ENCODE measurements at regions not wholly inside any gene's neighbourhood (a gene's known extent, or its start where the extent isn't known, plus 50 kb on each side); places are given as distances from the start of the nearest gene placed in this dataset.

- no peaks in the 10 kb centered on the region for H3K36me3 ChIP-seq (ENCODE audit: insufficient read depth, low read length)
- no peak overlapping the region for H3K9ac ChIP-seq (ENCODE audit: low read depth, low read length)
- no peak overlapping the region for H3K27ac ChIP-seq (ENCODE audit: low read depth, low read length)
- no peaks in the 10 kb centered on the region for H3K9me3 ChIP-seq (ENCODE audit: insufficient read depth, low read depth, low read length)
- no peaks in the 10 kb centered on the region for H3K4me1 ChIP-seq (ENCODE audit: insufficient read depth, low read length)
- WGBS = 81% methylated on average over 7 of the region's 7 CpGs
- no peaks in the 10 kb centered on the region for H3K27me3 ChIP-seq (ENCODE audit: insufficient read depth, low read length)
- no peak overlapping the region for H3K4me3 ChIP-seq (ENCODE audit: low read length)
Measured at GRCh38 chr19:31402529-31403316, 53.5 kb upstream of the TSHZ3 start.

- no peaks in the 10 kb centered on the region for H3K27me3 ChIP-seq (ENCODE audit: insufficient read depth, low read length)
- no peaks in the 10 kb centered on the region for H3K36me3 ChIP-seq (ENCODE audit: insufficient read depth, low read length)
- no peak overlapping the region for H3K4me3 ChIP-seq (ENCODE audit: low read length)
- H3K9ac ChIP-seq (ENCODE audit: low read depth, low read length) = no peak overlapping the region
- peaks cover 9% of the 10 kb centered on the region for H3K4me1 ChIP-seq (ENCODE audit: insufficient read depth, low read length)
- H3K27ac ChIP-seq (ENCODE audit: low read depth, low read length) = no peak overlapping the region
- over 99% methylated on average over 4 of the region's 4 CpGs for WGBS
- H3K9me3 ChIP-seq (ENCODE audit: insufficient read depth, low read depth, low read length) = no peaks in the 10 kb centered on the region
Measured at GRCh38 chr19:31406106-31406505, 56.9 kb upstream of the TSHZ3 start.

DNA sequence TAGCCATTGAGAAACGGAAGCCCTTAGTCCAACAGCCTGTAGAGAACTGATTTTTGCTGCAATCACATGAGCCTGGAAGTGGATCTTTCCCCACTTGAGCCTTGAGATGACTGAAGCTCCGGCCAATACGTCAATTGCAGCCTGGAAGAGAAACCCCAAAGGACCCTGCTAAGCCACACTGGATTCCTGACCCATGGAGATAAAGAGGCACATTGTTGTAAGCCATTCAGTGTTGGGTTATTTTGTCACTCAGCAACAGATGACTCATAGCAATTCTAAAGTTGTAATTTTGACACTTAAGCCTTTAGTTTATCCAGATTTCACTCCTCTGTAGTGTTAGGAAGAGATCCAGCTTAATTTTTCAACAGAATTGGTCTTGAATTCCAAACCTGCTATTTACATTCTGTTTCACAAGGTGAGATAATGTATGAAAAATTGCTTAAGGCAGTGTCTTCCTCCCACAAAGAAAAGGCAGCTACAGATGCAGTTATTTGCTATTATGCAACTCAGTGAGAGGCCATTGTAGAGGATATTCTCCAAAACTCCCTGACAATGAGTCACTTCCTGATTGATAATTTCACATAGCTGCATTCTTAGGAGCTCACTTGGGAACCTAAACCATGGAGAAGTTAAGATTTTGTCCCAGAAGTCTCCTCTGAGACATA is 59.4 kb upstream of the TSHZ3 start:
- H3K4me1 ChIP-seq (ENCODE audit: insufficient read depth, low read length) = peaks cover 9% of the 10 kb centered on the region
- WGBS = 86% methylated on average over 3 of the region's 3 CpGs
- no peak overlapping the region for H3K4me3 ChIP-seq (ENCODE audit: low read length)
- no peaks in the 10 kb centered on the region for H3K27me3 ChIP-seq (ENCODE audit: insufficient read depth, low read length)
- peak overlapping the region; percentile 62 for H3K27ac ChIP-seq (ENCODE audit: low read depth, low read length)
- H3K9me3 ChIP-seq (ENCODE audit: insufficient read depth, low read depth, low read length) = no peaks in the 10 kb centered on the region
- H3K36me3 ChIP-seq (ENCODE audit: insufficient read depth, low read length) = no peaks in the 10 kb centered on the region
- H3K9ac ChIP-seq (ENCODE audit: low read depth, low read length) = no peak overlapping the region

- no peaks in the 10 kb centered on the region for H3K27me3 ChIP-seq (ENCODE audit: insufficient read depth, low read length)
- H3K9ac ChIP-seq (ENCODE audit: low read depth, low read length) = no peak overlapping the region
- no peak overlapping the region for H3K27ac ChIP-seq (ENCODE audit: low read depth, low read length)
- no peaks in the 10 kb centered on the region for H3K9me3 ChIP-seq (ENCODE audit: insufficient read depth, low read depth, low read length)
- H3K4me3 ChIP-seq (ENCODE audit: low read length) = no peak overlapping the region
- no peaks in the 10 kb centered on the region for H3K36me3 ChIP-seq (ENCODE audit: insufficient read depth, low read length)
- peaks cover 27% of the 10 kb centered on the region for H3K4me1 ChIP-seq (ENCODE audit: insufficient read depth, low read length)
- WGBS = 78% methylated on average over 7 of the region's 8 CpGs
Measured at GRCh38 chr19:31413353-31413752, 64.1 kb upstream of the TSHZ3 start.

DNA sequence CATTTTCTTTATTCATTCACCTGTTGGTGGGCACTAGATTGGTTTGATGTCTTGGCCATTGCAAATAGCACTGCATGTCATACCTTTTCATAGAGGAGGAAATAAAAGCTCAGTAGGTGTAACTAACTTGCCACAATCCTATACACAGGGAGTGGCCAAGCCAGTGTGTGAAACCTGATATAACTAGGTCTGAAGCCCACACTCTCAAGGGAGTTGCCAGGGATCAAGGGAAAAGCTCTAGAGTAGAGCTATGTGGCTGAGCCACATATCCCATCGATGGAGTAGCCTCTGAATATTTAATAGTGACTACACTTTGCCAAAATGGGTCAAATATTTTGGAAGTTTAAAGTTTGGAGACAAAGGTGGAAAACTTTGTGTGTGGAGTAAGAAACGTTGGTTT is 66.1 kb upstream of the TSHZ3 start:
- no peak overlapping the region for H3K4me3 ChIP-seq (ENCODE audit: low read length)
- no peak overlapping the region for H3K9ac ChIP-seq (ENCODE audit: low read depth, low read length)
- H3K27me3 ChIP-seq (ENCODE audit: insufficient read depth, low read length) = no peaks in the 10 kb centered on the region
- H3K27ac ChIP-seq (ENCODE audit: low read depth, low read length) = no peak overlapping the region
- H3K4me1 ChIP-seq (ENCODE audit: insufficient read depth, low read length) = peaks cover 36% of the 10 kb centered on the region
- no peaks in the 10 kb centered on the region for H3K36me3 ChIP-seq (ENCODE audit: insufficient read depth, low read length)
- 96% methylated on average over 2 of the region's 2 CpGs for WGBS
- H3K9me3 ChIP-seq (ENCODE audit: insufficient read depth, low read depth, low read length) = no peaks in the 10 kb centered on the region

- no peaks in the 10 kb centered on the region for H3K36me3 ChIP-seq (ENCODE audit: insufficient read depth, low read length)
- peaks cover 48% of the 10 kb centered on the region for H3K4me1 ChIP-seq (ENCODE audit: insufficient read depth, low read length)
- no peak overlapping the region for H3K27ac ChIP-seq (ENCODE audit: low read depth, low read length)
- WGBS = 84% methylated on average over 2 of the region's 2 CpGs
- no peak overlapping the region for H3K4me3 ChIP-seq (ENCODE audit: low read length)
- H3K9me3 ChIP-seq (ENCODE audit: insufficient read depth, low read depth, low read length) = no peaks in the 10 kb centered on the region
- H3K27me3 ChIP-seq (ENCODE audit: insufficient read depth, low read length) = no peaks in the 10 kb centered on the region
- no peak overlapping the region for H3K9ac ChIP-seq (ENCODE audit: low read depth, low read length)
Measured at GRCh38 chr19:31416548-31416947, 67.3 kb upstream of the TSHZ3 start.

DNA sequence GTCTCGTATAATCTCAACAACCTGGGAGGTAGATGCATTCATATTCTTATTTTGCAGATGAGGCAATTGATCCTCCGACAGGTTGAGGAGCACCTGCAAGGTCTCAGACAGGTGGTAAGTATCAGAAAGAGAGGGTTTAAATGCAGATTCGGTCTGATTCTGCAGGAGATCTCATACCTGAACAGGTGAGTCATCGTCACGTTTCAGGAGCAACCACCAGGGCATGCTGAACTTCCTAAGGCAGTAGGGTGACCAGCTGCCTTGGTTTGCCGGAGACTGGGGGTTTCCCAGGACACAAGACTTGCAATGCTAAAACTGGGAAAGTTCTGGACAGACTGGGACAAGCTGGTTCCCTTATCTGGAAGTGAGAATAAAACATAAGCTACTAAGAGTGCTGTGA is 68.8 kb upstream of the TSHZ3 start:
- Histone ChIP-seq H3K4me1 (ENCODE audit: insufficient read depth, low read length) (peaks cover 60% of the 10 kb centered on the region), H3K27me3 (ENCODE audit: insufficient read depth, low read length) (no peaks in the 10 kb centered on the region)
- WGBS = 48% methylated on average over 6 of the region's 6 CpGs

DNA sequence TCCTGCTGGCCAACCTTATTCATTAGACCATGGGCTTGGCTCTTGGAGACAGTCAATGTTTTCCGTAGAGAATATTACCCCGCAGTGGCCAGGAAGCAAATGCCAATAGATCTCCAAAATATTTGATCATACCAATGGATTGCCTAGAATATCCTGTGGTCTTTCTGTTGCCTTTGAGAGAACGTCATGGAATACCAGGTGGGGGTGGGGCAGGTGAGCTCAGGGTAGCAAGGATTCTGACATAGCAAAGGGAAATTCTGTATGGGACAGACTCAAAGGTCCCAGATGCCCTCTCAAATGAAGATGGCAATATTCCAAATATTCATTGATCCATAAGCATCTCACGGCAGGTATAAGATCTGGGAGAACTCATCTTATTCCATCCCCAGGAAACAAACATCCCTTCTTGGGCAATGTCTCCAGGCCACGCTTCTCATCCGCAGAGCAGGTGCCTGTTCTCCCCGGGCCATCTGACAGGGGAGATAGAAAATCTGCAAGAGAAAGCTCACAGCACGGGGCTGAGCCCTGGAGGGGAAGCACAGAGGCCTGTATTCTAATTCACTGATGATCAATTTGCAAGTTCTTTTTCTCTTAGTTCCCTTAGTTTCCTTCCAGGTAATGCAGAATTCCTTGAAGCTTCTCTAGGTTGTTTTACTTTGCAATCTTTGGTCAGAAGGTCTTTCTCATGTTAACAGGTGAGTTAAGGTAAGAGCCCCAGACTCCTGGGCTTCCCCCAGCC is 69.6 kb upstream of the TSHZ3 start:
- no peaks in the 10 kb centered on the region for H3K36me3 ChIP-seq (ENCODE audit: insufficient read depth, low read length)
- H3K9me3 ChIP-seq (ENCODE audit: insufficient read depth, low read depth, low read length) = no peaks in the 10 kb centered on the region
- no peaks in the 10 kb centered on the region for H3K27me3 ChIP-seq (ENCODE audit: insufficient read depth, low read length)
- H3K4me1 ChIP-seq (ENCODE audit: insufficient read depth, low read length) = peaks cover 60% of the 10 kb centered on the region
- peak overlapping the region; percentile 81 for H3K9ac ChIP-seq (ENCODE audit: low read depth, low read length)
- peak overlapping the region; percentile 98 for H3K27ac ChIP-seq (ENCODE audit: low read depth, low read length)
- WGBS = 10% methylated on average over 8 of the region's 8 CpGs
- H3K4me3 ChIP-seq (ENCODE audit: low read length) = peak overlapping the region; percentile 12; the same call in 1 of the 2 replicates

More for the DNA sequence above, 68.8 kb upstream of the TSHZ3 start:
- Histone ChIP-seq H3K36me3 (ENCODE audit: insufficient read depth, low read length) (no peaks in the 10 kb centered on the region), H3K27ac (ENCODE audit: low read depth, low read length) (peak overlapping the region; percentile 98), H3K9me3 (ENCODE audit: insufficient read depth, low read depth, low read length) (no peaks in the 10 kb centered on the region), H3K4me3 (ENCODE audit: low read length) (peak overlapping the region; percentile 12; the same call in 1 of the 2 replicates), H3K9ac (ENCODE audit: low read depth, low read length) (peak overlapping the region; percentile 56)

DNA sequence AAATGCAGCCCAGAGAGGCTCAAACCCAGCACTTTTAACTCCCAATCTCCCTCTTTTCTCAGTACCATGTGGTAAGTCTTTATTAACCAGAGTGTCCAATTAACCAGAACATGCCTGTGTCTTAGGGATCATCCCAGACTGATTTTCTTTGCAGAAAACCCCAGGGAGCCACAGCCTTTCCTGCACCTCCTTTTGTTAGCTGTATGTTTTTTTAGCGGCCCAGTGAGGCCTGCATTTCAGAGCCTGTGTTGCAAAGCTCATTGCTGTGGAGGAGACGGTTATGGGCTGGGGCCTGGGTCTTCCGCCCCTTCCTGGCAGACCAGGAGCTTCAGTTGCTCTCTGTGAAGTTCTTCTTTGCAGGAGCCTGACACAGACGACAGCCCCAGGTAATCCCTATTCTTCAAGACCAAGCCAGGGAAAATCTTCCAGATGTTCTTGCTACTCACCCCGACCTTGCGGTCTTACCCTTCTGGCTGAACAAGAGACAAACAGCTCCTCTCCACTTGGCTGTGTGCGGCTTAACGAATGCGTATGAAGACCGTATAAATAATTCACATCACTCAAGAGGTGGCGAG is 70.7 kb upstream of the TSHZ3 start:
- H3K4me3 ChIP-seq (ENCODE audit: low read length) = peak overlapping the region; percentile 17; the same call in 1 of the 2 replicates
- no peaks in the 10 kb centered on the region for H3K36me3 ChIP-seq (ENCODE audit: insufficient read depth, low read length)
- H3K27me3 ChIP-seq (ENCODE audit: insufficient read depth, low read length) = no peaks in the 10 kb centered on the region
- H3K27ac ChIP-seq (ENCODE audit: low read depth, low read length) = peak overlapping the region; percentile 98
- peaks cover 68% of the 10 kb centered on the region for H3K4me1 ChIP-seq (ENCODE audit: insufficient read depth, low read length)
- peak overlapping the region; percentile 81 for H3K9ac ChIP-seq (ENCODE audit: low read depth, low read length)
- no peaks in the 10 kb centered on the region for H3K9me3 ChIP-seq (ENCODE audit: insufficient read depth, low read depth, low read length)
- WGBS = 53% methylated on average over 11 of the region's 11 CpGs

DNA sequence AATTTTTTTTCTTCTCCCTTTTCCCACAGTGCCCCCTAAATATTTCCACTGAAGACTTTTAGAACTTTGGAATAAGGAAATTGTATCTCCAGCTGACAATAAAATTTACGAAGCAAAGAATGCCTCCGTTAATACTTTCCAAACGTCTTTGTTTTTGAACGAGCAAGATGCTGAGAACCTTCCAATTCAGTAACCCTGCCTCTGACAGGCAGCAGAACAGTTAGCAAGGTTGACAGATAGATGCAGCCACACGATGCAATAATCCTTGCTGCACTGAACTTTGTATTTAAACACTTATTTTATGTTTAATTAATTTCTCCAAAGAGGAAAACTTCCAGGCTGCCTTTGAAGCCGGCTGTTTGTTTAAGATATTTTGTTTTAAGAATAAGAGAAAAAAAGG is 71.8 kb upstream of the TSHZ3 start:
- 76% methylated on average over 6 of the region's 6 CpGs for WGBS
- peak overlapping the region; percentile 81; the same call in 1 of the 2 replicates for H3K9ac ChIP-seq (ENCODE audit: low read depth, low read length)
- peak overlapping the region; percentile 98; the same call in 1 of the 2 replicates for H3K27ac ChIP-seq (ENCODE audit: low read depth, low read length)
- no peaks in the 10 kb centered on the region for H3K36me3 ChIP-seq (ENCODE audit: insufficient read depth, low read length)
- no peak overlapping the region for H3K4me3 ChIP-seq (ENCODE audit: low read length)
- H3K27me3 ChIP-seq (ENCODE audit: insufficient read depth, low read length) = 0 out of 2 replicates have a peak, but pooled peaks cover 6% of the 10 kb centered on the region
- H3K4me1 ChIP-seq (ENCODE audit: insufficient read depth, low read length) = peaks cover 75% of the 10 kb centered on the region
- no peaks in the 10 kb centered on the region for H3K9me3 ChIP-seq (ENCODE audit: insufficient read depth, low read depth, low read length)
